ENCODE measurements at regions not wholly inside any gene's neighbourhood (a gene's known extent, or its start where the extent isn't known, plus 50 kb on each side); places are given as distances from the start of the nearest gene placed in this dataset.

DNA sequence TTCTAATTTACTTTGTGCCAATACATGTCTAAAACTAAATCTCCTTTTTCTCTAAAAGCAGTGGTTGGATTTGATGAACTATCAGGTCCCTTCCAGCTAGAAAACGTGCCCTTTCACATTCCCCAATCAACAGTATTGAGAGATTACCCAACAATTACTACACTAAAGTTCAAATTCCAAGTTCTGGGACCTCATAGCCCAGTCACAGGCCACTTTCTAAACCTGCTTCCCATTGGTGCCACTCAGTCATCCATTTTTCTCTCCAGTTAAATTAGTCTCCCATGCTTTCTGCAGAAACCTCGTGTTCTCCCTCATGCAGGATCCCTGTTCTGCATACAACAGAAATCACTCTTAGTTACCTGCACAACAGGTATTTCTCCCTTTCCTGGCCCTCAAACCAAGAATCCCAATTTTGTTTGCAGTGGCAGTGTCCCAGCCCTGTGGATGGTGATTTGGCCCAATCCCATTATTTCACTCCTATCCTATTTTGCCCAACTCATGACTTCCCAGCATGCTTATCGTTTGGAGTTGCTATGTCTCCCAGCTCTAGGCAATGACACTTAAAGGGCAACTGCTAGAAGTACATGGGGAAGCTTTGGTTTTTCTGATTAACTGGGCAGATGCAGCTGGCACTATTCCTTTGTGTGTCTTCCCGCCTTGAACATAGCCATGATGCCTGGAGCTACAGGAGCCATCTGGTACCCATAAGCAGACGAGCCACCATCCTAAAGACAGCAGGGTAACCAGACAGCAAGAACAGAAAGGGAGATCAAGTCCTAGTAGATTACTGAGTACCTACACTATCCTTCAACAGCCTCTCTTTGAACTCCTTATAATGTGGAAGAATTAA is 224.2 kb downstream of the MINAR1 start:
- no peak for DNase-seq (ENCODE audit: low read depth in 3 of 3, low spot score in 2 of 3)

- DNase-seq (ENCODE audit: low read depth in 3 of 3, low spot score in 2 of 3) = no peak
Measured at GRCh38 chr15:79657722-79658121, 225.6 kb downstream of the MINAR1 start.

GRCh38 chr15:79659691-79660090 is 227.6 kb downstream of the MINAR1 start:
- no peak for DNase-seq (ENCODE audit: low read depth in 3 of 3, low spot score in 2 of 3)

DNA sequence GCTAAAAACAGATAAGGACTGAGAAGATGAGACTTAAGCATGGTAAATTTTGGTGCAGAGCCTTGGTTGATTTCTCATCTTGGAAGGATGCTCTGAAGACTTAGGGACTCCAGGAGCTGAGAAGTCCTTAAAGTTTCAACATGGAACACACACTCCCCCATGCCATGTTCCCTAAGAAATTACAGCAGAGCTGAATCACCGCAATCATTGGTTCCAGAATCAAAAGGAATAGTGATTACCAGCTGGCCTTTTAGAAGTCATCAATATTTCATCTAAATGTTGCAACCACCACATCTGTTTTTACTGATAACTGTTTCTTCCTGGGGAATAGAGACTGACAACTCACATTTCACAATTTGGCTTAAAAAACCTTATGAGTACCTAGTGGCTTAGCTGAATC is 229.3 kb downstream of the MINAR1 start:
- no peak for DNase-seq (ENCODE audit: low read depth in 3 of 3, low spot score in 2 of 3)

GRCh38 chr15:79673416-79674123 is 223.2 kb downstream of the MTHFS start:
- DNase-seq (ENCODE audit: low read depth in 3 of 3, low spot score in 2 of 3) = no peak

- DNase-seq (ENCODE audit: low read depth in 3 of 3, low spot score in 2 of 3) = no peak
Measured at GRCh38 chr15:79674124-79674465, 222.7 kb downstream of the MTHFS start.

- DNase-seq (ENCODE audit: low read depth in 3 of 3, low spot score in 2 of 3) = no peak
Measured at GRCh38 chr15:79675982-79676381, 220.8 kb downstream of the MTHFS start.

- DNase-seq (ENCODE audit: low read depth in 3 of 3, low spot score in 2 of 3) = no peak
Measured at GRCh38 chr15:79676621-79677020, 220.2 kb downstream of the MTHFS start.

DNA sequence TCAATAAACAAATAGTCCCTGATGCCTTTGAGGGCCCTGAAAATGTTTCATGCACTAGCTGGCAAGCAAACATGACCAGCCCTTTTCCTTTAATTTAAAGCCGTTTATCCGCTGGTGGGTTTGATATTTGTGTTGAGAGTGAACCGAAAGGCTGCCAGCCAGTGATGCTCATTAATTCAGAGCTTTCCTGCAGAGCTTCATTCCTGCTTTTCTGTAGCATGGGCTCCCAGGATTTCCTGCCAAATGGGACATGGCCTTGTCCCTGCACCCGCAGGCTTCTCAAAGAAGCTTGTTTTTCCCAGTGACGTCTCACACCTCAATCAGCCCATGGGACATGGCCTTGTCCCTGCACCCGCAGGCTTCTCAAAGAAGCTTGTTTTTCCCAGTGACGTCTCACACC is 219.6 kb downstream of the MTHFS start:
- no peak for DNase-seq (ENCODE audit: low read depth in 3 of 3, low spot score in 2 of 3)

DNA sequence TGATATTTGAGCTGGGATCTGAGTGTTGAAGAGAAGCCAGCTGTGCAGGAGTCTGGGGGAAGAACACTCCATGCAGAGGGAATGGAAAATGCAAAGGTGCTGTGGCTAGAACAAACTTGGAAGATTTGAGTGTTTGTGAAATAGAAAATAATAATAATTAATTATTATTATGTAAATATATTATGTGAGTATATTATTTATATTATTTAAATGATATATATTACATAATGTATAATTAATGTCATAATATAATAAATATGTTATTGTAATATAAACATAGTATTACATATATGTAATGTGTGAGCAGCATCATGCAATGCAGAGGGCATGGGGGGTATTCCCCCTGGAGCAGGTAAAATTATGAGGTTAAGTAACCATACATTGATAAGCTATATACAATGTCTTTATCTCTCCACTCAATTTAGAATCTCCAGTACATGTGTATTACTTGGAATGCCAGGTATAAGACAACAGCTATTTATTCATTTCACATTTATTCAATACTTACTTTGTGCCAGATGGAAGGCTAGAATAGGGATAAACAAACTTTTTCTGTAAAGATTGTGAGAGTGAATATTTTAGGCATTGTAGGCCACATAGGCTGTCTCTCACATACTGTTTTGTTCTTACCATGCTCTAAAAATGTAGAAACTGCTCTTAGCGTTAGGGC is 218.6 kb downstream of the MTHFS start:
- no peak for DNase-seq (ENCODE audit: low read depth in 3 of 3, low spot score in 2 of 3)

DNA sequence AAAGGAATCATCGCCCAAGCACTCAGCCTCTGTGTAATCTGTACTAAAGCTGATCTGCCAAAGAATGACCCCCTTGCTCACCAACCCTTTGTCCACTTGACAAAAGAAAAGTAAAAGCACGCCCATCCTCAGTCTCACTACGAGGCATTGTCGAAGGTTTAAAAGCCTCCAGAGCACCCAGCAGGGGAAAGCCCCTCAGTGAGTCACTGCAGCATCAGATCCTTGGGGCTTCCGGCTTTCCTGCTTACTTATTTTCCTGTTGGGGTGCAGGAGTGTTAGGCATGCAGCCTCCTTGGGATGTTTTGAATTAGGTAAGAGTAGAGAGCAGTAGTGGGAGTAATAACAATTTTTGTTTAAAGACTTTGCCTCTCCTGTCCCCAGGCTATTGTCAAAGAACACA is 216.1 kb downstream of the MTHFS start:
- DNase-seq (ENCODE audit: low read depth in 3 of 3, low spot score in 2 of 3) = no peak

DNA sequence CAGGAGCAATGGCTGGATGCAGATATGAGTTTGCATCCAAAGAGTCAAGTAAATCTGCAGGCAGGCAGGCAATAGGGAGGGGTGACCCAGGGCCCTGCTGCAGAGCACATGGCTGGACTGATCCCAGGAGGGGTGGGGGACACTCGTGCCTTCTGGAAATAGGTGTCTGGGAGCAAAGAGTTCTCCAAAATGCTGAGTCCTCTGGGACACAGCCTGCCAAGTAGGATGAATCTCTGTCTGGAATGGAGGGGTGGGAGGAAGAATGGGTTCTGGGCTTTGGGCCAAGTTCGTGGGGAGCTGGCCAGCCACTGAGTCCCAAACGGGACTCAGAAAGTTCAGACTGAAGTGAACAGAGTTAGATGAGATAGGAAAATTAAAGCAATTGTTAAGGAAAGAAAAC is 214.5 kb downstream of the MTHFS start:
- DNase-seq (ENCODE audit: low read depth in 3 of 3, low spot score in 2 of 3) = peak in 1 of 3 donors; percentile 2

DNA sequence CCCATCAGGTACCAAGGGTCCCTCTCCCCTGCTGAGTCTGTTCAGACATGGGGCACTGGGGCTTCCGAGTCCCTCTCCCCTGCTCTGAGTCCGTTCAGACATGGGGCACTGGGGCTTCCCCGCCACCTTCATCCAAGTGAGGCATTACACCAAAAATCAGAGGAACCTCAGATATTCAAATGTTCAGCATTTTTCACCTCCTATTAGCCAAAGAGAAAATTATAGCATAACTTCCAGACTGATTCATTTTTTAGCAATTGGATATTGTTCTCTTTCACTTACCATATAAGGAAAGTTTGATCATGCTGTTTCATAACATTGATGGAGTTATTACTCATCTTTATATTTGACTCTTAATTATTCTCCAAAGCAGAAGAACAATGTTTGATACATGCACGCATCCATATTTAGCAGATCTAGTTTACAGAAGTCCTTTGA is 213.9 kb downstream of the MTHFS start:
- DNase-seq (ENCODE audit: low read depth in 3 of 3, low spot score in 2 of 3) = no peak

DNA sequence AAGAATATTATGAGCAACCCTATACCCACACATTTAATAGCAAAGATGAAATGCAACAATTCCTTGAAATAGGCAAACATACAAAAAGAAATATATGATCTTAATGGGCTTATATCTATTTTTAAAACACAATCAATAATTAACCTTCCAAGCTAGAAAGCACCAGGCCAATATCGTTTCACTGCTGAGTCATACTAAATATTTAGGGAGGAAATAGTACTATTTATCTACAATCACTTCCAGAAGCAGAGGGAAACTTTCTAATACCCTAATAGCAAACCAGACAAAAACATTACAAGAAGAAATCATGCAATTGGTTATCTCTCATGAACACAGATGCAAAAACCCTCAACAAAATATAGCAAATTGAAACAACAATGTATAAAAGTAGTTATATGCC is 207.8 kb downstream of the MTHFS start:
- DNase-seq (ENCODE audit: low read depth in 3 of 3, low spot score in 2 of 3) = no peak

- DNase-seq (ENCODE audit: low read depth in 3 of 3, low spot score in 2 of 3) = no peak
Measured at GRCh38 chr15:79700951-79701480, 195.8 kb downstream of the MTHFS start.

DNA sequence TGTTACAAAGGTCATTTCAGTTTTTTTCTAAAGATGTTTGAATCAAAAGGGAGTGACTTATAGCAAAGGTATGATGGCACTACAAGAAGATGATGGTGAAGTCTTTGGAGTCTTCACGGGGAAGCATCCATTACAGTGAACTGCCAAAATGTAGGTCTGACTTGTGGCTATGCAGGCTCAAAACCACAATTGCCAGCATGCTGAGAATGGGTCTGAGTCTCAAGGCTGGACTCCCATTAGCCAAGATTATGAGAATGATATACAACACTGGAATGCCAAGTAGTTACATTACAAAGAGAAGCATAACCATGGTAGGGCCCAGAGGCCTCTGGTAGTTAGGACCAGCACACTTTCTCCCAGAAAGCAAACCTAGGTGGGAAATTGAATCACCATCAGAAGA is 194.2 kb downstream of the MTHFS start:
- no peak for DNase-seq (ENCODE audit: low read depth in 3 of 3, low spot score in 2 of 3)

GRCh38 chr15:79721256-79721655 is 175.6 kb downstream of the MTHFS start:
- DNase-seq (ENCODE audit: low read depth in 3 of 3, low spot score in 2 of 3) = no peak

DNA sequence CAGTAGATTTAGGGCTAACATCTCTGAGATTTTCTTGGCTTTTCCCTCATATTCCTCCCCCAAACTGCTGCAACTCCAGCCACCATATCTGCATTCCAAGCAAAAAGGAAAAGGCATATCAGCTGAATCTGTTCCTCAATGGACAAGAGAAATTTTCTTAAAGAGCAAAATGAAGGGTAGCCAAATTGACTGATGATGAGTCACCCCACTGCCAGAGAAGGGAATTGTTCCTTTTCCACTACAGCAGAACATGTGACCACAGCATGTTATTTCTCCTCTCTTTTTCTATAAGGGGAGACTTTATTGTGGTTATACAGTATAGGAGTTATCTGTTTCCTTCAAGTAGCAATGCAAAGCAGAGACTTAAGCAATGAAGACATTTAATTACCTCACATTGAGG is 172.5 kb downstream of the MTHFS start:
- no peak for DNase-seq (ENCODE audit: low read depth in 3 of 3, low spot score in 2 of 3)

DNA sequence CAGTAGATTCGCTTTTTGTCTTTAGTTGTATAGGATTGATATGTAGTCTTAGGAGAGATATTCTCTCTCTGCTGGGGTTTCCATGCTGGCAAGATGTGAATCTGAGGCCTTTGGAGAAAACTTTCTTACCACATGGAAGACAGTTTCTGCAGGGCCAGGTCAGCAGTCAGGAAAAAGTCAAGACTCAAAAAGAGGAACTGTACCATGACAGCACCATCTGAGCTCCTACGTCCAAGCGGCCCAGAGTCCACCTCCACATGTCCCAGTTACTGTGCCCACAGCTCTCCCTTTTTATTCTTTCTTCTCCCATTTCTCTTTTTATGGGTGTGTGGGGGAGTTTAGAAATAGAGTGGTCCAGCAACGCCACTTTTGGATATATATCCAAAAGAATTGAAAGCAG is 172.0 kb downstream of the MTHFS start:
- DNase-seq (ENCODE audit: low read depth in 3 of 3, low spot score in 2 of 3) = no peak

- no peak for DNase-seq (ENCODE audit: low read depth in 3 of 3, low spot score in 2 of 3)
Measured at GRCh38 chr15:79728867-79729266, 167.9 kb downstream of the MTHFS start.

- no peak for DNase-seq (ENCODE audit: low read depth in 3 of 3, low spot score in 2 of 3)
Measured at GRCh38 chr15:79736435-79737000, 160.3 kb downstream of the MTHFS start.

Measured in right renal cortex interstitium (tissue), 3 donors.